NCI-H146 treated with DMSO at 0.1 percent for 48 hours (cell line): ENCODE measurements at regions not wholly inside any gene's neighbourhood (a gene's known extent, or its start where the extent isn't known, plus 50 kb on each side); places are given as distances from the start of the nearest gene placed in this dataset.

Experiments
- DNase-seq: peaks from one replicate; lab custom pipeline; 2025; ENCODE audit not compliant: unreplicated experiment; lab: John Stamatoyannopoulos, UW

GRCh38 chr10:111707076-111707475 is 476.5 kb downstream of the GPAM start:
- DNase-seq = no peak

DNA sequence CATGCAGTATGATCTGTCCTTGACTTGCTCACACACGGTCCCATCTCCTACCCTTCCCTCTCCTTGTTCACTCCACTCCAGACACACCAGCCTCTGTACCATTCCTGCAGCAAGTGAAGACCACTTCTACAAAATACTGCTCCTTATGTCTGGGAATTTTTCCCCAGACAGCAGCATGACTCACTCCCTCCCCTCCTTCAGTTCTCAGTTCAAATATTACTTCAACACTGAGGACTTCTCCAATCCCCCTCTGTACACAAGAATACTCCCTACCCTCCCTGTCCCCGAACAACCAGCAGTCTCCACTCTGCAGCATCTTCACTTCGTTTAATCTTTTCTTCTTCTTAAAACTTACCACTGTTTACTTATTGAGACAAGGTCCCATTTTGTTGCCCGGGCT is 474.0 kb downstream of the GPAM start:
- DNase-seq = no peak

DNA sequence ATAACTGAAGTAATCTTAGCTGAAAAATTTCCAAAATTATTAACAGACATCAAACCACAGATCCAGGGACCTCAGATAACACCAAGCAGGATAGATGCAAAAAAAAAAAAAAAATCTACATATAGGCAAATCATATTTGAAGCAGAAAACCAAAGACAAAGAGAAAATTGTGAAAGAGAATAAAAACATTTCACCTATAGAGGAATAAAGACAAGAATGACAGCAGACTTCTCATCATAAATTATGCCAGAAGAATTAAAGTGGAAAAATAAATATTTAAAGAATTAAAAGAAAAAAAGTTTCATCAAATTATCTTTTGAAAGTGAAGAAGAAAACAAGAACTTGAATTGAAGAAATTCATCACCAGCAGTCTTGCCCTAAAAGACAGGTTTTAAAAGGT is 467.5 kb downstream of the GPAM start:
- DNase-seq = no peak

GRCh38 chr10:111724121-111724520 is 459.4 kb downstream of the GPAM start:
- no peak for DNase-seq

GRCh38 chr10:111725050-111725449 is 458.5 kb downstream of the GPAM start:
- no peak for DNase-seq

DNA sequence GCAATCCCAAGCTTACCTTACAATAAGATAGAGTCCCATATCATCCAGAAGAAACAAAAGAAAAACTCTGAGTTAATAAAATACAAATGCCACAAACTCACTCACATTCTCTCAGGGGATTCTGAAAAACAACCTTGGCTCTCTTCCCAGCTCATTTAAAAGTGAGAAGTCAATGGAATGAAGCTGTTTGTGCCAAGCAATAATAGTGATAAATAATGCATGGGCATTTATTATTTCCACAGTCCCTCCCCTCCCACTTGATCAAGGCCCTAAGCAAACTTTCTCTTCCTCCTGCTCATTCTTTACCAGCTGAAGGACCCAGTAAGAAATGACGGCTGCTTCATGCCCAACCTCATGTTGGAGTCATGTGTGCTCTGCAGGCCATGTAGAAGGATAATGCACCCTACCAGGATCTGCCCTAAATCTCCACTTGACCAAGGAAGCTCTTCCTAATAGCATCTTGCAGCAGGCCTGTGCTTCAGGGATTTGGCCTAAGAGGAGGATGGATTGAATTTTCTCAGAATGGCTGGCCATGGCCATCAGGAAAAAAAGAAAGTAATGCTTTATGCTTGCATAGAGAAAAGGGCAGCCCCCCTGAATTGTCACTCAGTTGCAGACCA is 451.3 kb downstream of the GPAM start:
- DNase-seq = no peak

DNA sequence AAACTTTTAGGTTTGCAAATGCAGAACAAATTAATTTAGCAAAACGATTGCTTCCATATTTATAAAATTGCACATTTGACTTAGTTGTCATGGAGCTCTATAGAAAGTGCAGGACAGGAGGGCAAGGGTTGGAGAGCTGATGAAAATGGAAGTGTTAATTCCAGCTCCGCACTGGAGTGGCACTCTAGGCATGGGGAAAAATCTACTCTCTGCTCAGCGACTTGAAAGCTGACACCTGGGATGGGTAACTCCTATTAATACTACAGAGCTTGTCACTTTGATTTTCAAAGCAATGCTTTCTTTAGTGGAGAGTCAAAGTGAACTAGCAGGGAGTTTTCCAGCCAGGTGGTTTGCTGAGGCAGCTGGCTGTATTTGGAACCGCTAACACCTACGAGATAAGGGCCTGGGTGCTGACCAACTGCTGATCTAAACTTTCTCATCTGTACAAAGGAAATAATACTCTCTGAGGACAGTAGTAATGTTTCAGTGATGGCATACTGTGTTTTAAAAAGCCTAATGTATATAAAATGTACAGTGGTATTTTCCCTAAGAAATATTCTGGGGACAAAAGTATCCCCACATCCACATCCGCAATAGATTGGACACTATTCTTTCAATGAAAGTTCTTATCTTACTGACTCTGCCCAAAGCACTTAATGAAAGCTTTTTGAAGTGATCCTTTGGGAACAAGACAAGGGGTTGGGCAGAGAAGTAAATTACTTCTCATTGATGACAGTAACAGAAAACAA is 444.3 kb downstream of the GPAM start:
- no peak for DNase-seq

GRCh38 chr10:111739874-111740139 is 443.8 kb downstream of the GPAM start:
- no peak for DNase-seq

- DNase-seq = no peak
Measured at GRCh38 chr10:111745982-111746381, 437.6 kb downstream of the GPAM start.

DNA sequence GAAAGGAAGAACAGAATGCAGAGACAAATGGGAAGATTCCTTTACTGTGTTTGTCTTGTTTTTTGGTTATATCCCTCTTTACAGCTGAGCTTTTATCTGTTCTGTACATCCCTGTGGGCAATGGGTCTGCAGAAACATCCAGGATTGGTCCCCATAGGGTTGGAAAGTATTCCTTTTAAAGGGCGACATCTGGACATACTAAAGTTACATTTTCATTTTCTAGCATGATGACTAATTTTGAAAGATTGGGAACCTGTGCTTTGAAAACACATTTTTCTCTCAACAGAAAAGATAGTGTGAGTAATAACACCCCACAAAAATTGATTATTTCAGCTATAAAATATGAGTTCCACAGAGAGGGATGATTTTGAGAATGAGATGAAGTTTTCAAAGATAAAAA is 435.8 kb downstream of the GPAM start:
- no peak for DNase-seq

- no peak for DNase-seq
Measured at GRCh38 chr10:111748184-111748583, 435.4 kb downstream of the GPAM start.

DNA sequence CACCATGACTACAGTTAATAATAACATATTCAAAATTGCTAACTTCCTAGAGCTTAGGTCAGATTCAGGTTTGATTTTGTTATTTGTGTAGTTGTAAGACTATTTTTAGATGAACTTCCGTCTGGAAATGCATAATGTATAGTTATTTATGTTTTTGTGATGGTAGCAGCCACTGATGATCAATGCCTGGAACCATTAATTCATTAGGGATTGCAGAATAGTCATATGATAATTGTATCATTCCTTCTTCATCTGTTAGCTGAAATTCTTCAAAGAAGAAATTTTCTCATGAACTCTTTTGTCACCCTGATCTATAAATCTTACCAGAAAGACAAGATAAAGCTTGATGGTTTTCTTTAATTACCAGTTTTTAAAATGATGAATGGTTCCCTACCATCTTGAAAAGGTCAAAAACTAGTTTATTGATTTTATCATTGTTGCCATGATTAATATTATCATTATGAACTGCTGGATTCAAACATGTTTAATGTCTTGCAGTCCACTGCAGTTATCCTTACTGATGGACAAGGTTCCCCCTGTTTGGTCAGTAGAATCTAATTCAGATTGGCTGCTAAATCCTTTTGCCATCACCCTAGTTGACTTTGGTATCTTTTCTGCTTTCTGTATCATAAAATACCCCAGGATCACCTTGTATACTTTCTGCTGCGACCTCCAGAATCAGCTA is 433.3 kb downstream of the GPAM start:
- no peak for DNase-seq

DNA sequence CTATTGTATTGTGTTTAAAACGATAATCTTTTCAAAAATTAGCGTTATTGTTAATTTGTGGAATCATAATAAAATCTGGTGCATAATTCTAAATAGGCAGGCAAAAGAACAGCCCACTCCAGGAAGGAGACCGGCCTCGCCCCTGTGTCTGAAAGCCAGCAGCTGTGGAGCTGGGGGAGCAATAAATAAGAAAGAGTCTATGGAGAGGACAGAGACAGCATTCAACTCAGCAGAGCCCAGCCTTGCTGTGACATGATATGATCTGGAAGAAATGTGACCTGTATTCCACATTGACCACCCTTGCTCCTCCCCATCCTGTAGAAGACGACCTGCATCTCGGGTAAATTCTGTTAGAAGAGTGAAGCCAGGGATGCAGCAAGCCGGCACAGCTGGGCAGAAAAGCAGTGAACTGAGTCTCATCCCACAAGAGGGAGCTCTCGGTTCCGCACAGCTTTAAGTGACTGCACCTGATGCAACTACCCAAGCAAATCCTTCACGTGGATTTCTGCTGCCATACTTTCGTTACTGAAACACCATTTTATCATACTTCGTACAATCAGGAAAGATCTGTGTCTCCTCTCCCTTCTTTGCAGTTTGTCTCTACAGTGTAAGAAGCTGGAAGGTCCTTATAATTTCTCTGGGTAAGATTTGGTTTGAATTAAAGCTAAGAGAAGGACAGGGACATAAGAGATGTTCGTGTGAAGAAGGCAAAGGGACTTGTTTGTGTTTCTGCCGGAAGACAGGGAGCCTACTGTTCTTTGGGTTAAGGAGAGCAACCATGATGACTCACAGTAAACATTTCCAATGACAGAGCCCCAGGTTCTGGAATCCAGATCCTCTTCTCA is 427.1 kb downstream of the GPAM start:
- no peak for DNase-seq

DNA sequence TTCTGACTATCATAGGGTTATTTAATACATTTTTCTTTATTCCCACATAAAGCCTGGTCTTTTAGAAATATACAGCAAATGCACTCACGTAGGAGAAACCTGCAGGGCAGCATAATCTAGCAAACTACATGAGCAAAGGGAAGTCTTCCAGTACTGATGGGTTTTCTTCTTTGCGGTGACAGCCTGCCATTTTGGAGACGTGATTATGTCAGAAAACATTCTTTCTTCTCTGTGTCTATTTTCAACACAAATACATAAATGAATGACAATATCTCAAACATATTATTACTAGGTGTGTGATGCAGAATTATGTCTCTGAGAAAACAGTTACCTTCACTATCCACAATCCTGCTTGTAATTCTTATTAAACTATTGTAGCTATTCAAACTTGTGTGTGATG is 425.0 kb downstream of the GPAM start:
- no peak for DNase-seq

DNA sequence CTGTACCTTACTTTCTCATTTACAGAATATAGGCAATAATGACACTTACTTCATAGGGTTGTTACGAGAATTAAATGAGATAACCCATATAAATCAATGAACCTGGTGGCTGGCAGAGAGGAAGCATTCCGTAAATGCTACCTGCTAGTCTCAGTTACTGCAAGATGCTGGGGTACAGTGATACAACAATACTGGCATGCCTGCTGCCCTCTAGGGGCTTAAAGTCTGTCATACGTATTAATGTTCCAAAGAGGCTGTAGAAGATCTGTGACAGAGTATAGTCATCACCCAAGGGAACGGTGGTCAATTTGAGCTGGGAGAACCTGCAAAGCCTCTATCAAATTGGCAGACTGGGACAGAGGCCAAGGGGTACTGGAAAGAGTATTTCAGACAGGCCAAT is 421.5 kb downstream of the GPAM start:
- DNase-seq = no peak

DNA sequence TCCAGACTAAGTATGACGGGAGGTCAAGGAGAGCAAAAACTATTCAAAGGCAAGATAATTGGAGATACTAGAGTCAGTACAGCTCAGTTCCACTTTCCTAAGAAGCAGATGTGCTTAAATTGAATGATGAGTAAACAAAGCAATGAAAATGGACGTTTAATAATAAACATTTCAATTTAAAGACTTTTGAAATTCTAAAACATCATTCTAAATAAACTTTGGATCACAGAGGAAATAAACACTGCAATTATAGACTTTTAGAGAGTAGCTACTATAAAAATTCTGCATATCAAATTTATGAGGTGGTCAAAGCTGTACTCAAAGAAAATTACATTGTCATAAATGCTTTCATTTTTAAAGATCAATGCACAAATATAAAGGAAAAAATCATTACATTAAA is 418.3 kb downstream of the GPAM start:
- no peak for DNase-seq

DNA sequence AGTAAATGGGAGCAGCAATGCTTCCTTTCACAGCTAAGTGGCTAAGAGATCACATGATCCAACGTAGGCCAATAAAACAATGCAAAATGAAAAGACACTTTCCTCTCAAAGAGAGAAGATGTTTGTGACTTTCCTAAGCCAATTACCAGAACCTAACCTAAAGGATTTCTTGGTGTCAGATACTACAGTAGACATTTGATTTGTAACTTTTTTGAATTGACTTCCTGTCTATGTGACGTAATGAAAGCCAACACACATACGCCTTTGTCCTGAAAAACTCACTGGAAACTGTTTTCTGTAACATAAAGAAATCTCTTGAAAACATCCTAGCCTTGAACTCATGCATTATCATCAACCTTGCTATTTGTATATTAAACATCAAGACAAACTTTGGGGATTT is 417.1 kb downstream of the GPAM start:
- DNase-seq = no peak

DNA sequence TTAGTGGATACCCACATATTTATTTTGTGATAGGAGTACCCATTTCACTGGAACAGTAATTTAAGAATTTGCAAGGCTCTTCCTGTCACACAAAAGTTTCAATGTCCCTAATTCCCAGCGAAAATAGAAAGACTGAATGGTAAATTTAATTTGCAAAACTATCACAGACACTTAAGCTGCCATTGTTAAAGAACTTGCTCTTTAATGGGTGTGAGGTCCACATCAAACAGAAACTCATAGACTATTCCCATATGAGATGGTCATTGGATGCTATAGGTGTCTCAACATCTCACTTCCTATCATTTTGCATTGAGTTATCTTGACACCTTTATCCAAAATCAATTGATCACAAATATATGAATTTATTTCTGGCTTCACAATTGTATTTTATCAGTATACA is 415.9 kb downstream of the GPAM start:
- DNase-seq = no peak

DNA sequence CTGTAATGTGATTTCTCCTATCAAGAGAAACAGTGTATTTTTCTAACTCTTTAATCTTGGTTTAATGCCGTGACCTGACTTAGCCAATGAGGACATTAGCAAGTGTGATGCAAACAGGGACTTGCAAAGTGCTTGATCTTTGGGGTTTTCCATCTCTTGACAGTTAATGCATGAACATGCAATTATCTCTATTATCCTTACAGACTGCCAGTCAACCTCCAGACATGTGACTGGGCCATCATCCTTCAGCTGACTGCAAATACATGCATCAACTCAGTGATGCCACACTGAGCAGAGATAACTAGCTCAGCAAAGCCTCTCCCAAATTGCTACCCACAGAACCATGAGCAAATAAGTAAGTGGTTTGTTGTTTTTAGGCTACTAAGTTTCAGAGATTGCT is 409.6 kb downstream of the GPAM start:
- no peak for DNase-seq

GRCh38 chr10:111774486-111774885 is 409.1 kb downstream of the GPAM start:
- no peak for DNase-seq

GRCh38 chr10:111784436-111784835 is 399.1 kb downstream of the GPAM start:
- no peak for DNase-seq

- DNase-seq = no peak
Measured at GRCh38 chr10:111784946-111785465, 398.6 kb downstream of the GPAM start.
